NOMO-1 treated with DMSO at 0.1 percent for 48 hours (cell line): ENCODE measurements at regions not wholly inside any gene's neighbourhood (a gene's known extent, or its start where the extent isn't known, plus 50 kb on each side); places are given as distances from the start of the nearest gene placed in this dataset.

Experiments
- DNase-seq: peaks from one replicate; lab custom pipeline; 2025; ENCODE audit not compliant: unreplicated experiment; lab: John Stamatoyannopoulos, UW

DNA sequence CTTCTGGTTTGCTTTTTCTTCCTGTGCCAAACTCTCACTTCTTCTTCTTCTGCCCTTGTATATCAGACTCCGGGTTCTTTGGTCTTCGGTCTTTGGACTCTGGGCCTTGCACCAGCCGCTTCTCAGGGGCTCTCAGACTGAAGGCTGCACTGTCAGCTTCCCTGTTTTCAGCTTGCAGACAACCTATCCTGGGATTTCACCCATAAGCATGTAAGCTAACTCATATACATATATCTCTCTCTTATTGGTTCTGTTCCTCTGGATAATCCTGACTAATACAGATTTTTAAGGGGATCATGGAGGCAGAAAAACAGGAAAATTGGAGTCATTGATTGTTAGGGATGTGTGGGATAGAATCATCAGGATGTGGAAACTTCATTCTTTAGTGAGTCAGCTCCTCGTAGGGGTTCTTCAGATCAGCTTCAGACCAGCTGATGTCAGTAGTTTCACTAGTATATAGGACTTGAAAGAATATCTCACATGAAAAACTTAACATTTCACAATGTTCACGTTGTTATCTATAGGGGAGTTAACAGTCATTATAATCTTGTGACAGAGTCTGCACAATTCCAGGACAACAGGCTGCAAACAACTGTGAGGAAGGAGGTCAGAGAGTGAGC is 102.9 kb downstream of the RASSF9 start:
- no peak for DNase-seq

DNA sequence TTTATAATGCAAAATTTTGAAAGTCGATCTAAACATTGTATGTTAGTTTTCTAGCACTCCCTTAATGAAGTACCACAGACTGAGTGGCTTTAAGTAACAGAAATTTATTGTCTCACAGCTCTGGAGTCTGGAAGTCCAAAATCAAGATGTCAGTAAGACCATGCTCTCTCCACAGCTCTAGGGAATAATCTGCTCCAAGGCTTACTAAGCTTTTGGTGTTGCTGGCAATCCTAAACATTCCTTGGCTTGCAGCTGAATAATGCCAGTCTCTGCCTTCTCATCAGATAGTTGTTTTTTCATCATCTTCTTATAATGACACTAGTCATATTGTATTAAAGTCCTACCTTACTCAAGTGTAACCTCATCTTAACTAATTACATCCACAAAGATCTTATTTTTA is 102.2 kb downstream of the RASSF9 start:
- DNase-seq = no peak

DNA sequence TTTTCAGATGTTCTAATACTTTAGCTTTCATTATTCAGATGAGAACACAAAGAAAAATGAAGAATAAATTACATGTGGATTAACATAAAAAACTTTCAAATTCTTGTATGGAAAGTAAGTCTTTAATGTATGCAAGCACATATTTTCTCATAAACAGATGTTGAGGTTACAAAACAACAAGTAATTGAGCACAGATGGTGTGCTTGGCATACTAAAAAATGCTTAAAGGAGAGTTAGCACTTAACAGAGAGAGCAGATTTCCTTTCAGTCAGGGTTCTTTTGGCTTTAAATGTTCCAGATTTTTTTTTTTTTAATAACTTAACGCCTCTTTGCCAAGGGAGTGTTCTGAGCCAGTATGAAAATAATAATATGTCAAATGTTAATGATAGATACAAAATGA is 96.0 kb downstream of the RASSF9 start:
- DNase-seq = no peak

DNA sequence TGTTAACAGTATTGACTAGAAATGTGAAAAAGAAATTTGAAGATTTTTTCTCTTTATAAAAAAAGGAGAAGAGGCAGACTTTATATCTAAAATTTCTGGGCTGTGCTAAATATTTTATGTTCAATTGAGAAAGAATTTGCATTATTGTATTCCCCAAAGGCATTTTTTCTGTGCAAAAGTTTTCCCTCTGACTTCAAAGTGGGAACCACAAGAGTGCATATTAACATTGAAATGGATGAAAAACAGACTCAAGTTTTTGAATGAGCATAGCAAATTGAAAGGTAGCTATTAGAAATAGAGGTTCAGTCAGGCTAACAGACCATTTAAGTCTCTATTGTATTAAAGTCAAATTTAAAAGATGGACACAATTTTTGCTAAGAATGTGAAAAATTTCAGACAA is 95.2 kb downstream of the RASSF9 start:
- DNase-seq = no peak

DNA sequence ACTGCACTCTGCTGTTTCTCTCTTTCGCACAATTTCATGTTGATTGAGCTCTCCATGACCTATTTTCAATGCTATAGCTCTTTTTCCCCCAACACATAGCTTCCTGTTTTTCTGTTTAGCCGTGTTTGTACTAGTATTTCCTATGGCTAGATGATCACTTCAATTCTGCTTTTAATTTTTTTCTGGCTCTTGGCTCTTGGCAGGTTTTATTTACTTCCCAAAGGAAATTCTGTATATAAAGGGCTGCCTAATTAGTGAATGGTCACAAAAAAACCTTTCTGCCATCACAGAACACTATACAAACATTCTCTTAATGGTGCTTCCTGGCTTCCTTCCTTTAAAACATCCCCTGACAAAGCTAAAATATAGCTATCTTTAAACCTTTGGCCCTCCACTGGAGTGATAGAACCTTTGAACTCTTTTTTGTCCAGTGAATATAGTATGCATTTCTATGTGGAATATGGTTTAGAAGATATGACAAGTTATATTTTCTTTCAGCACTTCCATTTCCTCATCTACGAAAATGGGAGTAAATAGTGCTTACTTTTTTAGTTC is 88.2 kb downstream of the RASSF9 start:
- no peak for DNase-seq
